Activated CD4-positive, alpha-beta T cell treated with anti-CD3 and anti-CD28 coated beads, Interleukin-2, amount 10 ng/mL, durations not matched to agents 24 days and 14 days (primary cell): ENCODE measurements at regions not wholly inside any gene's neighbourhood (a gene's known extent, or its start where the extent isn't known, plus 50 kb on each side); places are given as distances from the start of the nearest gene placed in this dataset.

ENCODE experiments used
- DNase-seq: peaks from one replicate; pipeline ENCODE4 v3.0.0; 2022
- H3K27ac Mint-ChIP-seq: one replicate; pipeline ENCODE4 v1.8.0; 2022; ENCODE audit warnings: mild to moderate bottlenecking, mixed read lengths
- H3K27me3 Mint-ChIP-seq: one replicate; pipeline ENCODE4 v1.8.0; 2022; ENCODE audit warnings: mixed read lengths
- H3K36me3 Mint-ChIP-seq: one replicate; pipeline ENCODE4 v1.8.0; 2022; ENCODE audit warnings: low read depth, mild to moderate bottlenecking, mixed read lengths
- H3K4me1 Mint-ChIP-seq: one replicate; pipeline ENCODE4 v1.8.0; 2021; ENCODE audit warnings: mixed read lengths
- H3K4me3 Mint-ChIP-seq: one replicate; pipeline ENCODE4 v1.8.0; 2022; ENCODE audit warnings: mild to moderate bottlenecking, moderate library complexity, mixed read lengths
- H3K9me3 Mint-ChIP-seq: one replicate; pipeline ENCODE4 v1.8.0; 2021; ENCODE audit warnings: mixed read lengths
- intact Hi-C: fragments of 100-400 bp; cut with micrococcal nuclease; formaldehyde crosslinking; loops from one replicate; pipeline ENCODE4 v1.15.1; 2023

DNA sequence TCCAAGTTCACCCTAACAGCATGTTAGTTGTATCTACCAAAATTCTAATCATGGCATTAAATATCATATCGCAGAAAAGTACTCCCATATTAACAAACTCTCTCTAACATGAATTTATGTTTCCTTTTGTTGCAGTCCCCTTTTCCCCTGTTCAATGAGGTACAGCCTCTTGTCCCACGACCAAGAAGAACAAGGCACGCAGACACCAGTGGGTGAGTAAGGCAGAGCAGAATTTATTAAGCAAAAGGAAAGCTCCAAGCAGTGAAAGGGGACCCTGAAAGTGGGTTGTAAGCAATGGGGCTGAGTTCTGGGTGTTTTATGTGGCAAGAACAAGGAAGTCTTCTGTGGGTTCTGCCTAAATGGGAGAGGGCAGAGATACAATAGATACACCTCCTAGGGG lies 183.5 kb downstream of the LURAP1L start:
- intact Hi-C loops = no loop called here
- no peak overlapping the region for H3K4me3 Mint-ChIP-seq
- no peaks in the 10 kb centered on the region for H3K4me1 Mint-ChIP-seq
- H3K9me3 Mint-ChIP-seq = peaks cover 7% of the 10 kb centered on the region
- no peaks in the 10 kb centered on the region for H3K36me3 Mint-ChIP-seq
- H3K27me3 Mint-ChIP-seq = no peaks in the 10 kb centered on the region
- H3K27ac Mint-ChIP-seq = no peak overlapping the region
- no peak for DNase-seq

DNA sequence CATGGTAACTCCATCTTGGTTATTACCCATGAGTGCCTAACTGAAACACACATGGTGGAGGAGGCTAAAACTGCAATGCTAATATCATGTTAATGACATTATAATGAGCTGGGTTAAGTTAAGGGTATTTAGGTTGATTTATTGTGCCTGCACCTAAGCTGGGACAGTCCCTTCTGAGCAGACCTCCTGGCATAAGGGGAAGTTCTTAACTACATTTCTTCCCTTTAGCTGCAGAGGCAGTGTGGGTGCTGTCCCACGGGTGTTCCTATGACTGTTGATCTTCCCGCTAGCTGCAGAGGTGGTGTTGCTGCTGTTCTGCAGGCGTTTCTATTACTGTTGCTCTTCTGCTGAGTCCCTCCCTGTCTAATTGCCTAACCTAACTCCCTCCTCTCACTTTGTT lies 183.9 kb downstream of the LURAP1L start:
- Mint-ChIP-seq H3K9me3 (peaks cover 4% of the 10 kb centered on the region), H3K27ac (no peak overlapping the region), H3K4me3 (no peak overlapping the region), H3K27me3 (no peaks in the 10 kb centered on the region), H3K4me1 (no peaks in the 10 kb centered on the region), H3K36me3 (no peaks in the 10 kb centered on the region)
- no peak for DNase-seq
- intact Hi-C loops = no loop called here

DNA sequence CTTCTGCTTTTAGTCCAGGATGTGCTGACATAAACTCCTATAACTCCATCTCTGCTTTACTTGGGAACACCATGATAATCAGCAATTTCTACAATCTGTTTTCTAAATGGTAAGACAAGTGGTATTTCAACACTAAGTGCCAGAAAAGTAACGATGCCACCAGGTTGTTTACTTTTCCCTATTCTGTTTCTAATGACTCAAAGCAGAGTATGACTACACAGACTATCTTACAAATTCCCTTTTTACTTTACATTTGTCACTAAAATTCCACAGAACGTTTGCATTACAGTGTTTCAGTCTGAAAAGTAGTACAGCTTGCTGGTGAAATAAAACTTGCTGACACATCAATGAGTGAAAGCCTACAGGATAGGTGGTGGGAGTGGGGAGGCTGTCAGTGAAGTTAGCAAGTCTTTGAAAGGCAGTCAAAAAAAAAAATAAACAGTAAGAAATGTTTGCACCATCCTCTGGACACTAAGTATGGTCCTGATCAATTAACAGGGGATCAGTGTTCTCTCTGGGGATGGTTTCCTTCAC lies 186.5 kb downstream of the LURAP1L start:
- peaks cover 4% of the 10 kb centered on the region for H3K9me3 Mint-ChIP-seq
- H3K4me3 Mint-ChIP-seq = no peak overlapping the region
- intact Hi-C loops = no loop called here

DNA sequence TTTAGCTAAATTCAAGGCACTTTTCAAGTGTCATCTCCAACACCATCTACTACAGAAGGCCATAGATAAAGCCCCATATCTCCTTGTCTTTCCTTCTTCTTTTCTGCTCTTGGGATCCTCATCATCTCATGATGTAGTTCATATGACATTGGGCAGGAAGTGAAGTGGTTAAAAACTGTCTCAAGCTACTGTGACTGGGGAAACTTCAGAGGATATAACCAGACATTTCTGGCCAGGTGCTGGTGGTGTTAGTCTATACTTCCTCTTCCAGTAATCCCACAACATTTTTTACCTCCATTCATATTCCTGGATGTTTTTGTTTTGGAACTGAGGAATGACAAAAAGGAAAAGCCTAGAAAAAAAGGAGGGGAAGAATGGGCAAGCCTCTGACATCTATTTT lies 188.7 kb downstream of the LURAP1L start:
- peaks cover 4% of the 10 kb centered on the region for H3K9me3 Mint-ChIP-seq
- H3K27ac Mint-ChIP-seq = no peak overlapping the region
- no peak for DNase-seq
- intact Hi-C loops = no loop called here
- H3K4me3 Mint-ChIP-seq = no peak overlapping the region
- H3K27me3 Mint-ChIP-seq = no peaks in the 10 kb centered on the region
- no peaks in the 10 kb centered on the region for H3K4me1 Mint-ChIP-seq
- no peaks in the 10 kb centered on the region for H3K36me3 Mint-ChIP-seq

More for the DNA sequence above, 186.5 kb downstream of the LURAP1L start:
- no peak overlapping the region for H3K27ac Mint-ChIP-seq
- DNase-seq = no peak
- H3K27me3 Mint-ChIP-seq = no peaks in the 10 kb centered on the region
- no peaks in the 10 kb centered on the region for H3K4me1 Mint-ChIP-seq
- H3K36me3 Mint-ChIP-seq = no peaks in the 10 kb centered on the region

DNA sequence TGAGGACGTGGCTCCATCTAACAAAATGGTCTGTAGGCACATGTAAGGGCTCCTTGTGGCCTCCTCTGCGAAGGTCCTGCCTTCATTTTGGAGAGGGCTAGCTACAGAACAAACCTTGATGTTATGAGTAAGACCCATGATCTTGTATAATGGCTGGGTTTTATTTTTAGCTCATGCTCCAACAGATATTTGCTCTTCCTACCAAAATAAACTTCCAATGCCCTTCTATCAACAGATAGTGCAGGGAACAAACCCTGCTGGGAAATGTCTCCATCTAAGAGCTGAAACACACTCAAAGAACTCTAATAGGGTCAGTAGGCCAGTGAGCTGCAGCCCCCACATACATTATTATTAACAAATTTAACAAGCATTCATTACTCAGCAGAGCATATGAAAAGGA lies 189.5 kb downstream of the LURAP1L start:
- Mint-ChIP-seq H3K9me3 (no peaks in the 10 kb centered on the region), H3K27me3 (no peaks in the 10 kb centered on the region), H3K36me3 (no peaks in the 10 kb centered on the region), H3K27ac (no peak overlapping the region), H3K4me3 (no peak overlapping the region), H3K4me1 (no peaks in the 10 kb centered on the region)
- DNase-seq = no peak
- intact Hi-C loops = no loop called here

DNA sequence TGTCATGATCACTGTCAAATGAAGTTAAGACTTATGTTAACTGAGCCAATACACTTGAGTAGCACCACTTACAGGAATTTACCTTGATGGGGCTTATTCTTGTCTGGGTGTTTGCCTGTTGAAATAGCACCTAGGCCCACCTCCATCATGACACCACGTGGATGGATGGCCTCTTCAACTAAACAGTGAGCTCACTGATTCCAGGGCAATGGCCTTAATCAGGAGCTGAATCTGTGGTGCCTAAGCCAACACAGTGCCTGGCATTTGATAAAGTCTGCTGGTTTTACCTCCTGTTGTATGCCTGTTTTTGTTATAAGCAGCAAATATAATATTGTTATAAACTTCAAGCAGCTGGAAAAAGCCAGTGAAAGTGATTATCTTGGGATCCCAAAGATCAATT lies 190.5 kb downstream of the LURAP1L start:
- Mint-ChIP-seq H3K9me3 (no peaks in the 10 kb centered on the region), H3K27ac (no peak overlapping the region), H3K27me3 (no peaks in the 10 kb centered on the region), H3K4me1 (no peaks in the 10 kb centered on the region), H3K4me3 (no peak overlapping the region), H3K36me3 (no peaks in the 10 kb centered on the region)
- no peak for DNase-seq
- intact Hi-C loops = no loop called here

DNA sequence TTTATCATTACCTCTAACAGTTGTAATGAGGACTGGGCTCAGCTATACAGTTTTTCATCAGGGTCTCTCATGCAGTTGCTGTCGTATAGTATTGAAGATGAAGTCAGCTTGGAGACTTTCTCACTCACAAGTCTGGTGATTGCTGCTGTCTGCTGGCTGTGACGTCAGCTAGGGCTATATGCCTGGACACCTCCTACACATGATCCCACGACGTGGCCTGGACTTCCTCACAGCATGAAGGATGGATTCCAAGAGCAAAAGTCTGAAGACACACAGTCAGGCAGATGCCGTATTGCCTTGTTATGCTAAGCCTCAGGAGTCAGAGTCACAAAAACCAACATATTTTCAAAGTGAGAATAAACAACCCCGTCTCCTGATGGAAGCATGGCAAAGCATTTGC lies 193.3 kb downstream of the LURAP1L start:
- no peaks in the 10 kb centered on the region for H3K4me1 Mint-ChIP-seq
- no peak for DNase-seq
- H3K36me3 Mint-ChIP-seq = no peaks in the 10 kb centered on the region

DNA sequence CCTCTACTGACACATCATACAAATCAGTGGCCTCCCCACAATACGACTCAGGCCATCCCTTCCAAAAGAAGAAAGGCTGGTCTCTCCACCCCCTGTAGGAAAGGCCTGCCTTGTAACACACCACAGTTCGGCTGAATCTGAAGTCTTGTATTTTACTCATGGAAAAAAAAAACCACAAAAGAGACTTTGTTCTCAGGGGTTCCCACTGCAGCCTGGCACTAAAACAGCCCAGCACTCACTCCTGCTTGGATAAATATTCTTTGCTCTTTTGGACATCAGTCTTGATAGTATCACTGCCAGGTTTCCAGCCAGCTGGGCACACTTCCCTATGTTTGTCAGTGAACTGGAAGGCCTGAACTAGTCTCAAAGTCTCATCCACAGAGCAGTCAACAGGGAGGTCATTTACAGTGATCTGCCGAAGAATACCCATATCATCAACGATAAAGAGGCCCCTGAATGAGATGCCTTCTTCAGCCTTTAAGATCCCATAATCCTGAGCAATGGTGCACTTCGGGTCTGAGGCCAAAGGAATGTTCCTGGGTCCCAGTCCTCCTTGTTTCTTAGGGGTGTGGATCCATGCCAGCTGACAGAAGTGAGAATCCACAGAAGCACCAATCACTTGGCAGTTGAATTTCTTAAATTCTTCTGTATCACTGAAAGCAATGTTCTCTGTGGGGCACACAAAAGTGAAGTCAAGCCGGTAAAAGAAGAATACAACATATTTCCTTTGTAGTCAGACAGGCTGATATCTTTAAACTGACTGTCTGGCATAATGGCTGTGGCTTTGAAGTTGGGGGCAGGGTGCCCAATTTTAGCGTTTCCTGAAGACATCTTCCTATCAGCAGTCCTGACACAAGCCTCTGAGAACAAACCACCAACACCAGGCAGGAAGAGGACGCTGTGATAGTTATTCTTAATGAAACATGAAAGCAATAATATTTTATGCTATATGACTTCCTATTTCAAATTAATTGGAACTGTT lies 198.1 kb downstream of the LURAP1L start:
- DNase-seq = no peak
- intact Hi-C loops = no loop called here
- no peak overlapping the region for H3K4me3 Mint-ChIP-seq
- H3K27ac Mint-ChIP-seq = no peak overlapping the region
- no peaks in the 10 kb centered on the region for H3K36me3 Mint-ChIP-seq
- no peaks in the 10 kb centered on the region for H3K9me3 Mint-ChIP-seq
- H3K4me1 Mint-ChIP-seq = no peaks in the 10 kb centered on the region
- H3K27me3 Mint-ChIP-seq = no peaks in the 10 kb centered on the region

More for the DNA sequence above, 193.3 kb downstream of the LURAP1L start:
- H3K27me3 Mint-ChIP-seq = no peaks in the 10 kb centered on the region
- intact Hi-C loops = no loop called here
- no peak overlapping the region for H3K4me3 Mint-ChIP-seq
- no peaks in the 10 kb centered on the region for H3K9me3 Mint-ChIP-seq
- no peak overlapping the region for H3K27ac Mint-ChIP-seq

DNA sequence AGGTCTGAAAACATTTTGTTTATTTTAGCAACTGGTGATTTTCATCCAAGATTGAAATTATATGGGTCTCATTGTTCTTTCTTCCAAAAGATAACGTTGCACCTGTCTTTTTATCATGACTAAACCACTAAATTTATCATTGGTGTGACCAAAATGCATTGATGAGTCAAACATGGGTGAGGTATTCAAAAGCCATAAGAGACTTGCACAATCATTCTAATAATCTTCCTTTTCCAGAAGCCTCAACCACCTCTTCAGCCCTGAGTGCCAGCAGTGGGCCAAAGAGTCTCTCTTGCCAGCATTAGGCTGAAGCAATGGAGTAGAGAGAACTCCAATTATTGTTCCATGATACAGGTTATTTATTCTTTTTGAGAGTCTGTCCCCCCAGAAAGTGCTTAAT lies 198.9 kb downstream of the LURAP1L start:
- Mint-ChIP-seq H3K27me3 (no peaks in the 10 kb centered on the region), H3K9me3 (no peaks in the 10 kb centered on the region), H3K4me1 (no peaks in the 10 kb centered on the region), H3K4me3 (no peak overlapping the region), H3K27ac (no peak overlapping the region), H3K36me3 (no peaks in the 10 kb centered on the region)
- intact Hi-C loops = no loop called here
- no peak for DNase-seq

DNA sequence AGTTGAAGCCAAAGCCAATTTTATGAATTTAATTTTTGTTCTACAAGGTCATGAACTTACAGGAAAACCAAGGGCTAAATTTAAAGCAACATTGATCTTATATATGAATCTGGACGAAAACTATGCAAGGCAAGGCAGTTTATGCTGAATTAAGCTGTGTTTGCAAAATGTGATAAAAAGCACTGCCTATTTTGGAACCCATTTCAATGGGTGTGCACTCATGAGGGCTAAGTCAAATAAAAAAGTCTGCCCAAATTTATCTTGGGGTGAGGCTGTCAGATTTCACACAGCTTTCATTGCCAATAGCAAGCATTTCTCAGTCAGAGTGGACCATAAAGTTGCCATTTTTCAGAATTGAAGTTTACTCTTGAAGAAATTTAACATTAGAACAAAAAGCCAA lies 199.9 kb downstream of the LURAP1L start:
- Mint-ChIP-seq H3K27ac (no peak overlapping the region), H3K36me3 (no peaks in the 10 kb centered on the region), H3K4me1 (no peaks in the 10 kb centered on the region), H3K9me3 (no peaks in the 10 kb centered on the region), H3K4me3 (no peak overlapping the region), H3K27me3 (no peaks in the 10 kb centered on the region)
- intact Hi-C loops = no loop called here
- DNase-seq = no peak

DNA sequence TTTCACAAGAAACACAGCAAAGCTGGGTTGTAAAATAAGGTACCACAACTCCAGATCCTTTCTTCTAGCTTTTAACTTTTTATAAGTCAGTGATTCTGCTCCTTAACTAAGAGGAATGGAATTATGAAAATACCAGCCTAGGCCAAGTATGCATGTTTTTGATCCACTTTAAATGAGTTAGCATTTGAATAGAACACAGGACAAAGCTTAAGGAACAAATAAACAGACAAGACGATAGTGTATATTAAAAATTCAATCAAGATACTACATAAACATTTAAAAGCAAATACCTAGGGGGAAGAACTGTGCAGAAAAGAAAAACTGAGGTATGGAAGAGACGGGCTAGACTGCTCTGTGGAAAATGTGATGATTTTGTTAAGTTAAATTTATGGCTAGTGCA lies 200.7 kb downstream of the LURAP1L start:
- intact Hi-C loops = no loop called here
- Mint-ChIP-seq H3K4me3 (no peak overlapping the region), H3K27ac (no peak overlapping the region), H3K9me3 (no peaks in the 10 kb centered on the region), H3K4me1 (no peaks in the 10 kb centered on the region), H3K27me3 (no peaks in the 10 kb centered on the region), H3K36me3 (no peaks in the 10 kb centered on the region)
- DNase-seq = no peak

DNA sequence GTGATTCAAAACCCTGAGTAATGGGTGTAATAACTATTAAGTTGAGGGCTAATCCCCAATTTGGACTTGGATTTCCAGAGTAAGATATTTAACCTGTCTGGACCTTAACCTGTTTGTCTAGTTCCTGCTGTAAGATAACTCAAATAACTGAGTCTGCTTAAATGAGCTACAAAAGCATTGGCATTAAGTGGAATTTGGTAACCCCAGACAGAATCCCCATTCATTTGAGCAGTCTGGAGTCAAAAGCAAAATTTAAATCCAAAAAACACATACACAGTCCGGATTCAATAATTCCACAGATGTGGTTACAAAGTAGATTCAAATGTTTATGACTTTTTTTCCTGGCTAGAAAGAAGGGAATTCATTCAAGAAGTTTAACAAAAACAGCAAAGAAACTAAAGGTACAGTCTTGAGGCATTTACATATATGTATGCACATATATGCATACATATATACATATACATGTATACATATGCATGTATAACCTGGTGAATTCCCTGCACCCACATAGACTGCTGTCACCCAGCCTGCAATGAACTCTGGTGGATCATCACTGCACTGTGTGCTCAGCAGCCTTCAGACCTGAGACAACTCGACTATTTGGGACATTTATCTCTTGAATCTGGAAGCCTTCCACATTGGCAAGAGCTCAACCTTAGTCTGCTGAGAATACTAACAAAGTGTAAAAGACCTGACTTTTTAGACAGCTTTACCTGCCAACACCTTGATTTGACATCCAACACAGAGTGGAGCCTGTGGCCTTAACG lies 205.4 kb downstream of the LURAP1L start:
- Mint-ChIP-seq H3K4me3 (no peak overlapping the region), H3K27me3 (no peaks in the 10 kb centered on the region), H3K36me3 (no peaks in the 10 kb centered on the region), H3K9me3 (no peaks in the 10 kb centered on the region), H3K4me1 (no peaks in the 10 kb centered on the region), H3K27ac (no peak overlapping the region)
- intact Hi-C loops = no loop called here
- DNase-seq = no peak

DNA sequence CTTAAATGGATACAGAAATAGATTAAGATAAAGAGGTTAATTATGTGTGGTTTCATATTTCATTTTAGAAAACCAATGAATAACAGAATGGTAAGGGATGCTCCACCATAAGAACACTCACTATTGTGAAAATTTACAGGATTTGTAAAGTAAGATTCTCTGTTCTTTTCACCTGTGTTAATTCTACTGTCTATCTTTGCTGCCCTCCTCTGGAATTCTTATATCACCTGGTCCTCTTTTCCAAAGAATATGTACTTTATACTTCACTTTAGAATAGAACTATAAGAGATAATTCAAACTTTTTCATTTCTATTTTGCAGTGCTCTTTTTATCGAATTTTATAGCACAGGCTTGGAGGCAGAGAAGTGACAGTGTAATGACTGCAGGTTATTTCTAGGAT lies 213.4 kb downstream of the LURAP1L start:
- no peak for DNase-seq
- H3K36me3 Mint-ChIP-seq = no peaks in the 10 kb centered on the region
- H3K27me3 Mint-ChIP-seq = no peaks in the 10 kb centered on the region
- intact Hi-C loops = no loop called here
- H3K9me3 Mint-ChIP-seq = no peaks in the 10 kb centered on the region
- no peak overlapping the region for H3K4me3 Mint-ChIP-seq
- H3K27ac Mint-ChIP-seq = no peak overlapping the region
- H3K4me1 Mint-ChIP-seq = no peaks in the 10 kb centered on the region

DNA sequence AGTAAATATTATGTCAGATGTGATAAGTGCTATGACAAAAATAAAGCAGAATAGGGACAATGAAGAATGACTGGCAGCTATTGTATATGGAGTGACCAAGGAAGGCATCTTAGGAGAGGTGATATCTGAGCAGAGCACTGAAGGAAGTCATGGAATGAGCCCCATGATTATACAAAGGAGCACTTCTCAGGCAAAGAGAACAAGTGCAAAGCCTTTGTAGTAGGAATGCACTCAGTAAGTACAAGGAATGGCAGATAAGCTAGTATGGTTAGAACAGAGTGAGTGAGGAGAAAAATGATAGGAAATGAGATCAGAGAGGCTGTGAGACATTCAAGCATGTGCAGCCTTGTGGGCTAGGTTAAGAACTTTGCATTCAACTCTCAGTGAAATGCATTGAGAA lies 214.8 kb downstream of the LURAP1L start:
- Mint-ChIP-seq H3K27ac (no peak overlapping the region), H3K4me3 (no peak overlapping the region), H3K27me3 (no peaks in the 10 kb centered on the region), H3K4me1 (no peaks in the 10 kb centered on the region), H3K9me3 (no peaks in the 10 kb centered on the region), H3K36me3 (no peaks in the 10 kb centered on the region)
- no peak for DNase-seq
- intact Hi-C loops = no loop called here
